NCI-H526 (cell line): ENCODE measurements at regions not wholly inside any gene's neighbourhood (a gene's known extent, or its start where the extent isn't known, plus 50 kb on each side); places are given as distances from the start of the nearest gene placed in this dataset.
"Not testable (repeated sequence)": the region's sequence is repeated elsewhere in the genome, so short reads cannot be mapped to it uniquely, and the experiment has no call there.

ENCODE experiments used
- DNase-seq, 2 experiments: peaks; one replicate each; lab custom pipeline; 2025; lab: John Stamatoyannopoulos, UW

DNA sequence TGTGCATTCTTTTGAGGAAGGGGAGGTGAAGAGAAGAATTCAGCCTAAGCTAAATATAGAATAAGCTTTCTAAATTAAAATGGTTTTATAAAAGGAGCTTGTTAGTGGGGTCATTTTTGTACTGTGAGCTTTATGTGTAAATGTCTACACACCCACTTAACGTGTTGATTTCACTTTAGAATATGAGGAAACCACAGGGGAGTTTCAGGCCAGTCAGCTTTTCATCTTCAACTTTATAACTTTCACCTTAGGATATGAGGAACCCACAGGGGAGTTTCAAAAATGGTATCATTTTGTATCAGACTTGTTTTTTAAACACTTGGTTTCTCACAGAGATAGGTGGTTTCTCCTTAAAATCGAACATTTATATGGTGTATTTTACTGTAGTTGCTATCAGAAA, 120.7 kb upstream of the NIPA1 start:
- not testable (repeated sequence) for DNase-seq

DNA sequence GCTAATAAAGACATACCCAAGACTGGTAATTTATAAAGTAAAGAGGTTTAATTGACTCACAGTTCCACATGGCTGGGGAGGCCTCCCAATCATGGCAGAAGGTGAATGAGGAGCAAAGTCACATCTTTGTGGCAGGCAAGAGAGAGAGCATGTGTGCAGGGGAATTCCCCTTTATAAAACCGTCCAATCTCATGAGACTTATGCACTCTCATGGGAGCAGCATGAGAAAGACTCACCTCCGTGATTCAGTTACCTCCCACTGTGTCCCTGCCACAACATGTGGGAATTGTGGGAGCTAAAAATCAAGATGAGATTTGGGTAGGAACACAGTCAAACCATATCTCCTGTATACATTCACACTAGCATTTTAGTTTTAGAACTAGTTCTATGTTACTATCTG, 101.7 kb upstream of the NIPA1 start:
- DNase-seq, result not testable (repeated sequence)

DNA sequence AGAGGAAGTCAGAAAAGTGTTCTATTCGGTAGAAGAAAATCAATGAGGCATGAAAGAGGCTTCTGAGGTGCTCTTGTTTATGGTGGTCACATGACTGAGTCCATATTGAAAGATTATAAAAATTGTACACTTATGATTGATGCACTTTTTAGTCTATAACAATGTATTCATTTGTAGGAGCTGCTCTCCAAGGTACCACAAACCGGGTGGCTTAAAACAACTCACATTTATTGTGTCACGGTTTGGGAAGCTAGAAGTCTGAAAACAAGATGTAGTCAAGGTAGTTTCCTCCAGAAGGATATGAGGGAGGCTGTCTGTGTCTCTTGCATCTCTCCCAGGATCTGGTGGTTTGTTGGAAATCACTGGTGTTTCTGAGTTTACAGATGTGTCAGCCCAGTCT, 86.6 kb upstream of the NIPA1 start:
- not testable (repeated sequence) for DNase-seq

DNA sequence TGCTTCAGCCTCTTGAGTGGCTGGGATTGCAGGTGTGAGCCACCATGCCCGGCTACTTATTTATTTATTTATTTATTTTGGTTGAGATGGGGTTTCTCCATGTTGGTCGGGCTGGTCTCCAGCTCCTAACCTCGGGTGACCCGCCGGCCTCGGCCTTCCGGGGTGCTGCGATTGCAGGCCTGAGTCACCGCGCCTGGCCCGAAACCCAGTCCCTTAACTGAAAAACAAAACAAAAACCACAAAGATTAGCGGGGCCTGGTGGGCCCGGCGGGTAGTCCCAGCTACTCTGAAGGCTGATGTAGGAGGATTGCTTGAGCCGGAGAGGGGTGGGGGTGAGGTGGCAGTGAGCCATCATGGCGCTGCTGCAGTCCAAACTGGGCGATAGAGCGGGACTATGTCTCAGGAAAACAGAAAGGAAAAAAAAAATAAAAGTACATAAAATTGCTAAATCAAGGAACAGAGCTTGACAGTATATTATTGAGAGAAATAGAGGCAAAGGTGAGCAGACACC, 75.6 kb upstream of the NIPA1 start:
- DNase-seq, result not testable (repeated sequence)

DNA sequence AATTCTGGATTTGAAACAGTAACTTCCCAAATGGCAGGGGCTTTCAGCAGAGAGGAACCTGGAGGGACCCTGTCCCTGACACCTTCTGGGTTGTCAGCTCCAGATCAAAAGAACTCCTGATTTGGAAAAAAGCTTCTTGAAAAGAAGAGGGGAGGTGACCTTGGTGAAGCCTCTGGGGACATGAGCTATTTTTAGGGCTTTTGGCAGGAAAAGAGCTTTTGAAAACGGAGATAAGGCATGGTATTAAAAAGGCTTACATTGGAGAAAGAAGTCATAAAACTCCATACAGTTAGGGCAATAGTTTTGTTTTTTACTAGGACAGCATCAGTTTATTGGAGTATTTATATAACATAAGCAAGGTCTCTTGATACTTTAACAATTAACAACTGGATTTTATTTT, 72.5 kb upstream of the NIPA1 start:
- not testable (repeated sequence) for DNase-seq

DNA sequence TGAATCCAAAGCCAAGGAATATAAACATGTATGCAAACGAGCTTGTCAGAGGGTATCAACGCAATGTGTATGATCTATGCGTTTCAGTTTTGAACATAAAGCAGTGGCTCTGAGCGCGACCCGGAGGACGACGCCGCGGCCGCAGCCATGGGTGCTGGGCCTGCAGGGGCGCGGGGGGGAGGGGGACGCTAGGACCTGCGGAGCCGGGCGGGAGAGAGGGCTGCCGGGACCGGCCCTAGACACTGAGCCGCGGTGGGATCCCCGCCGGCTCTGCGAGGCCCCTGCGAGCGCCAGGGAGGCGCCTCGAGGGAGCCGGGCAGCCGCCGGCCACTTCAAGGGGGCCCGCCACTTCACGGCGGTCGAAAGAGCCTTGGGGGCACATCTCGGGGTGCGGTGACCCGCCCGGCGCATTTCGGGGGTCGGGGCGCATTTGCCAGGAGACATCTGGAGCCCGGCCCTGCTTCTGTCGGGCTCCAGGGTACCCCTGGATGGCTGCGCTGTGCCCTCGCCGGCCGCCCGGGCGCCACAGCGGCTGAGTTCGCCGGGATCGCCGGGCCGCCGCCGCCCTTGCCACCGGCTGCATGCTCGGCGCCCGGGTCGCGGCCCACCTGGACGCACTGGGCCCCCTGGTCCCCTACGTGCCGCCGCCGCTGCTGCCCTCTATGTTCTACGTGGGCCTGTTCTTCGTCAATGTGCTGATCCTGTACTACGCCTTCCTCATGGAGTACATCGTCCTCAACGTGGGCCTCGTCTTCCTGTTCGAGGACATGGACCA, 71.9 kb upstream of the NIPA1 start:
- peak in 1 of 2 experiments; percentile 51 for DNase-seq

DNA sequence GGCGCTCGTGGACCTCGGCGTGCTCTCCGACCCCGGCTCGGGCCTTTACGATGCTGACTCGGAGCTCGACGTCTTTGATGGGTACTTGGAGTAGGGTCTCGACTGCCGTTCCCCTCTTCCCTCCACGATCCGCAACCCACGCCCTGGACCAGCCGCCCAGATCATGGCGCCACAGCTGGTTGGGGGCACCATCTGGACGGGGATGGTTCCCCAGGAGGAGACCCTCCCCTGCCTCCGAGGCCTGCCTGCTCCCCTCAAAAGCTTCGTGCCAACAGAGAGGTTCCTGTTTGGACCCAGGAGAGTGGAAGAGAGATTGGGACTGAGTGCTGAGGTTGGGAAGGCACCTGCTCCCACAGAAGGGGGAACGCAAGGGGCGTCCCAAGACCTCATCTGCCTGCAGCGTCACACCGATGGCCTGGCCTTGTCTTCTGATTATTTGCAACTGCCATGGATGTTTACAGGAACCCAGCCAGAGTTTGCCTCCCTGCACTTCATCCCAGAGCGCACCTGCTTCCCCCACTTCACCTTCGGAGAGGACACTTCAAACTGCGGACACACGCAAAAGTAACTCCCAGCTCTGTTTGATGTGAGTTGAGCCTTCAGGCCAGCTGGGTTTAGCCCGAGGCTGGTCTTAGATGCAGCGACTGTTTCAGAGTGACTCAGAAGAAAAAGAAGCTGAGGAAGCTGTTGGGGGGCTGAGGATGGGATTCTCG, 71.2 kb upstream of the NIPA1 start:
- not testable (repeated sequence) for DNase-seq

DNA sequence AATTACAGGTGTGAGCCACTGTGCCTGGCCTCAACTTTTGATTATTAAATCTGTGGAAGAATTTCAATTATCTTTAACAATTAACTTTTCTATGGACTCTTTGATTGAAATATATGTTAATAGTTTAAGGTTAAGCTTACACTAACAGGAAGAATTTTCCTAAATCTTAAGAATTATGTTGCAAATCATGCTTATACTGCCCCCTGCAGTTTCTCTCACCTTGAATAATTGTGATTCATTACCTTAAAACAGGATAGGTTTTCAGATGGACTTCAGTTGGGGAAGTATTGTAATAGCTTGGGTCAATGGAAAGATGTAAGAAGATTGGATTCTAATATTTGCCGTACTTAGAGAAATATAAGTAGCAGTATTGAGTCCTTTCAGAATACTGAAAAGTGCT, 66.5 kb upstream of the NIPA1 start:
- peak in 1 of 2 experiments; percentile 41 for DNase-seq

DNA sequence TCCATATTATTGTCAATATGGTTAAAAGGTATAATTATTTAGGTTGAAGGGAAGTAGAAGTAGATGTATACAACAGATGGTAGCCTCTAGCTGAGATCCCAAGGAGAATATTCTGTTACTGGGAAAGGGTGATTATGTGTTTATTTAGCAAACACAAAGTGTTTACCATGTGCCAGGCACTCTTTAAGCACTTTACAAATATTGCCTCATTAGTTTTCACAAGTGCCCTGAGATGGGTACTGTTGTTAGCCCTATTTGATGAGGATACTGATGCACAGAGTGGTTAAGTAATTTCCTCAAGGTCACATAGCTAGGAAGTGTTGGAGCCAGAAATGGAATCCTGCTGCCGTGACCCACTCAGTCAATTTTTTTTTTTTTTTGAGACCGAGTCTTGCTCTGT, 60.3 kb upstream of the NIPA1 start:
- not testable (repeated sequence) for DNase-seq

DNA sequence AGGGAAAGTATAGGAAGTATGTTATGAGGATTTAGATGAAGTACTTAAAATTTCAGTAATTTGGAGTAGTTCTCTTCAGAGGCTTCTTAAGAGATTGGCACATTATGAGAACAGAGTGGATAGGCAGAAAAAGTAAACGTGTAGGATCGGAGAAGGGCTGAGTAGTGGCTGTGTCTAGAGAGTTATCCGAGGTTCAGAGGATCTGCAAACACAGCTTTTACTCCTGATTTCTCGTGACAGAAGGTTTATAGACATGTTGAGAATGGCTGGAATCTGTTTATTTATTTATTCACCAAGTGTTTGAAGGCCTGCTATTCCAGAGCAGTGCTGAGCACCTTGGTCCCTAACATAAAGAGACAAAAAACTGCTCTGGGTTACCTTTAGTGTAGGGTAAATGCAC, 51.4 kb upstream of the NIPA1 start:
- not testable (repeated sequence) for DNase-seq

DNA sequence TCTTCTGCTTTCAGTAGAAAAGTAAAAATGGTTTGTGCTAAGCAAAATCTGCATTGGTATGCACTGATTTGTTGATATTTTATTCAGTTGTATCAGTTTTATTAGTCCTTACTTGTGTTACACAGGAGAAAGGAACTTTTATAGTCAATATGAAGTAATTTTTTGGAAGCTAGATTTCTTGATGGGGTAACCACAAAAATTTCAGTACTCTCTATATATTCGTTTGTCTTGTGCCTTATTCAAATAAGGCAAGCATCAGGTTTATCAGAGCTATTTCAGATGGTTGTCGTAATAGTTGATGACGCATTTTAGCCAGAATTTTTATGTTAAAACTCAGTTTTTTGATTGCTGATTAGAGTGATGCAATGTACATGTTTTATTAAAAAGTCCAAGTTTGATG, 50.7 kb upstream of the NIPA1 start:
- no peak for DNase-seq

DNA sequence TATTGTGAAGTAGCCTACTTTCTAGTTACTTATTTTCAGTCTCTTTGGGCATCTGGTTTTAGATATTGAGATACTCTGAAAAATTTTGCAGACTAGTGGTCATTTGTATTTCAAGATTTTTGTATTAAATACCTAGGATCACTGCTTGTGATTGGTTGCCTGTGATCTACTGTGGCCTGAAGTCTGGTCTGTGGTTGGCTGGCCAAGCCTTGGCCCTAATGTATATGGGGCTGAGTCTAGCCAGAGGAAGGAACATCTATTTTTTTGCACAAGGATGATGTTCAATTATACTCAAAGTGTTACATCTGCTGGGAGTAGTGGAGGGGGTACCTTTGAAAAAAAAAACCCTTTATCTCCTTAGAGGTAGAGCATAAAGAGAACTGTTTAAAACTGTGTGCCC, 50.2 kb upstream of the NIPA1 start:
- not testable (repeated sequence) for DNase-seq
